Common myeloid progenitor, CD34-positive (primary cell): ENCODE measurements at regions not wholly inside any gene's neighbourhood (a gene's known extent, or its start where the extent isn't known, plus 50 kb on each side); places are given as distances from the start of the nearest gene placed in this dataset.
"Not testable (repeated sequence)": the region's sequence is repeated elsewhere in the genome, so short reads cannot be mapped to it uniquely, and the experiment has no call there.

Experiments
- CTCF ChIA-PET: fragments of 350-600 bp; sonication (Branson Sonifier 250); formaldehyde crosslinking; loops from one replicate; lab custom pipeline; 2021; ENCODE audit warnings: antibody characterized with exemption; lab: Charles Lee
- POLR2A ChIA-PET: fragments of 350-600 bp; sonication (Branson Sonifier 250); formaldehyde crosslinking; loops from one replicate; lab custom pipeline; 2021; ENCODE audit warnings: antibody characterized with exemption; lab: Charles Lee
- DNase-seq, 3 donors: peaks; one replicate each; pipeline versions ENCODE4 v3.0.0 to v3.0.0-alpha.2; 2013
- H3K27ac ChIP-seq, 2 experiments: 1 replicate in 1 of 2; 2 replicates in 1 of 2; pipeline ENCODE4 v1.7.0; 2013; ENCODE audit warnings: inconsistent platforms in 2 of 2, low read length in 2 of 2, mild to moderate bottlenecking in 2 of 2, low read depth in 1 of 2, moderate library complexity in 1 of 2; ENCODE audit not compliant: severe bottlenecking in 2 of 2, insufficient read depth in 1 of 2, poor library complexity in 1 of 2
- H3K27me3 ChIP-seq, 5 experiments: replicated peaks in 2 of 5; 1 replicate in 3 of 5; 2 replicates in 2 of 5; pipeline versions ENCODE4 v1.6.1 to v1.7.0; 2013; ENCODE audit warnings: low read length in 4 of 5, mild to moderate bottlenecking in 2 of 5, moderate library complexity in 2 of 5, inconsistent platforms in 1 of 5; ENCODE audit not compliant: insufficient read depth in 5 of 5, control insufficient read depth in 4 of 5
- H3K36me3 ChIP-seq, 4 experiments: 1 replicate in 2 of 4; 2 replicates in 2 of 4; pipeline versions ENCODE4 v1.6.1 to v1.7.0; 2013; ENCODE audit warnings: low read length in 3 of 4, control low read depth in 1 of 4, mild to moderate bottlenecking in 1 of 4; ENCODE audit not compliant: control insufficient read depth in 4 of 4, insufficient read depth in 4 of 4
- H3K4me1 ChIP-seq, 4 experiments: 1 replicate in 3 of 4; 2 replicates in 1 of 4; pipeline versions ENCODE4 v1.6.1 to v1.7.1; 2013; ENCODE audit warnings: low read length in 3 of 4, mild to moderate bottlenecking in 3 of 4, control low read depth in 1 of 4, inconsistent platforms in 1 of 4, moderate library complexity in 1 of 4; ENCODE audit not compliant: control insufficient read depth in 4 of 4, insufficient read depth in 4 of 4; ENCODE audit errors: control extremely low read depth in 1 of 4
- H3K4me3 ChIP-seq, 7 experiments: 1 replicate in 4 of 7; 2 replicates in 3 of 7; pipeline versions ENCODE4 v1.5.1 to v1.7.0; 2013; ENCODE audit warnings: mild to moderate bottlenecking in 7 of 7, low read length in 6 of 7, moderate library complexity in 6 of 7, inconsistent platforms in 2 of 7, low read depth in 2 of 7, control low read depth in 1 of 7; ENCODE audit not compliant: insufficient read depth in 4 of 7, control insufficient read depth in 1 of 7; ENCODE audit errors: extremely low read depth in 1 of 7
- H3K9me3 ChIP-seq, 5 experiments: 1 replicate in 4 of 5; 2 replicates in 1 of 5; pipeline versions ENCODE4 v1.6.1 to v1.7.1; 2013; ENCODE audit warnings: low read length in 4 of 5, mild to moderate bottlenecking in 2 of 5, inconsistent platforms in 1 of 5, low read depth in 1 of 5, moderate library complexity in 1 of 5; ENCODE audit not compliant: control insufficient read depth in 4 of 5, insufficient read depth in 2 of 5; ENCODE audit errors: control extremely low read depth in 1 of 5
- WGBS: methylation state at CpG from one replicate; pipeline ENCODE4 v1.1.5; 2013; ENCODE audit not compliant: insufficient coverage; 5-methylcytosine and 5-hydroxymethylcytosine counted together

GRCh38 chr13:55007681-55008080, 1979.1 kb downstream of the OLFM4 start:
- CTCF ChIA-PET = no interaction called here
- no peaks in the 10 kb centered on the region for H3K27me3 ChIP-seq
- 14% methylated on average over 1 of the region's 2 CpGs for WGBS

GRCh38 chr13:55013051-55013450, 1984.4 kb downstream of the OLFM4 start:
- Histone ChIP-seq H3K4me1 (no peaks in the 10 kb centered on the region), H3K27me3 (no peaks in the 10 kb centered on the region), H3K9me3 (no peaks in the 10 kb centered on the region), H3K36me3 (no peaks in the 10 kb centered on the region), H3K4me3 (no peak overlapping the region), H3K27ac (no peak overlapping the region)
- DNase-seq = no peak
- 82% methylated on average over 2 of the region's 4 CpGs for WGBS
- CTCF ChIA-PET = no interaction called here
- POLR2A ChIA-PET = no interaction called here

More at GRCh38 chr13:55007681-55008080, 1979.1 kb downstream of the OLFM4 start:
- H3K4me1 ChIP-seq = no peaks in the 10 kb centered on the region
- H3K27ac ChIP-seq = no peak overlapping the region
- no peak for DNase-seq
- POLR2A ChIA-PET = no interaction called here
- no peak overlapping the region for H3K4me3 ChIP-seq
- H3K36me3 ChIP-seq = no peaks in the 10 kb centered on the region
- no peaks in the 10 kb centered on the region for H3K9me3 ChIP-seq

DNA sequence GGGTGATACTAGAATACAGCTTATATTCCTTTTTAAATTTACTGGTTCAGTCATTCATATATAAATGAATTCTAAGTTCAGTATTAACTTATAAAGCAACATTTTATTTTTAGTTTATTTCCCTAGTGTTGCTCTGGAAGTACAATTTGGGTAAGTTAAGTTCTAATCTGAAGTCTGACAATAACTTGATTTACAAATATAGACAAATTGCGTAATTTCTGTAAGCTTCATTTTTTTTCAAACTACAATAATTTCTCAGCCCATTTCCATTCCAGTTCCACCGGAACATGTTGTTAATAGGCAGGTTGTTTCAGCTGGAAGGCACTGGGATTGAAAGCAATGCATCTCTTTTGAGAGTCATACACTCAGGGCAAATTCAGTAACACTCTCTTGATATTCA, 2000.7 kb downstream of the OLFM4 start:
- WGBS = no CpG with 5 or more reads among the region's 2 CpGs
- POLR2A ChIA-PET = no interaction called here

GRCh38 chr13:55038230-55038629, 2009.6 kb downstream of the OLFM4 start:
- CTCF ChIA-PET = no interaction called here
- POLR2A ChIA-PET = no interaction called here
- Histone ChIP-seq H3K27ac (no peak overlapping the region), H3K36me3 (no peaks in the 10 kb centered on the region), H3K27me3 (no peaks in the 10 kb centered on the region), H3K4me1 (no peaks in the 10 kb centered on the region), H3K9me3 (no peaks in the 10 kb centered on the region), H3K4me3 (no peak overlapping the region)
- WGBS = 50% methylated on average over 1 of the region's 1 CpG
- DNase-seq = no peak

More for the DNA sequence above, 2000.7 kb downstream of the OLFM4 start:
- CTCF ChIA-PET = no interaction called here
- Histone ChIP-seq H3K9me3 (no peaks in the 10 kb centered on the region), H3K36me3 (no peaks in the 10 kb centered on the region), H3K4me1 (no peaks in the 10 kb centered on the region), H3K4me3 (no peak overlapping the region), H3K27me3 (no peaks in the 10 kb centered on the region), H3K27ac (no peak overlapping the region)
- no peak for DNase-seq

- H3K27ac ChIP-seq, H3K9me3 ChIP-seq, H3K36me3 ChIP-seq, POLR2A ChIA-PET, H3K27me3 ChIP-seq, CTCF ChIA-PET, DNase-seq, H3K4me1 ChIP-seq, H3K4me3 ChIP-seq: not testable (repeated sequence)
- 96% methylated on average over 15 of the region's 24 CpGs for WGBS
Observed at GRCh38 chr13:55053891-55054550, 2025.4 kb downstream of the OLFM4 start.

GRCh38 chr13:55055666-55056065, 2027.1 kb downstream of the OLFM4 start:
- H3K36me3 ChIP-seq, POLR2A ChIA-PET, H3K4me1 ChIP-seq, H3K27ac ChIP-seq, H3K9me3 ChIP-seq, CTCF ChIA-PET, DNase-seq, H3K4me3 ChIP-seq, H3K27me3 ChIP-seq: not testable (repeated sequence)
- WGBS = no CpG with 5 or more reads among the region's 3 CpGs

GRCh38 chr13:55062662-55063061, 2034.0 kb downstream of the OLFM4 start:
- no peaks in the 10 kb centered on the region for H3K27me3 ChIP-seq
- H3K4me3 ChIP-seq = no peak overlapping the region
- no peaks in the 10 kb centered on the region for H3K36me3 ChIP-seq
- H3K27ac ChIP-seq = no peak overlapping the region
- CTCF ChIA-PET = no interaction called here
- WGBS = 100% methylated on average over 4 of the region's 7 CpGs
- no peaks in the 10 kb centered on the region for H3K9me3 ChIP-seq
- no peaks in the 10 kb centered on the region for H3K4me1 ChIP-seq
- no peak for DNase-seq
- POLR2A ChIA-PET = no interaction called here
